Endothelial cell of umbilical vein (primary cell): ENCODE measurements at regions not wholly inside any gene's neighbourhood (a gene's known extent, or its start where the extent isn't known, plus 50 kb on each side); places are given as distances from the start of the nearest gene placed in this dataset.

ENCODE experiments used
- BruUV-seq: library from RNA; stranded (reverse); fragments of 400-500 nt; replicated peaks from 2 replicates; lab custom pipeline; 2021; lab: Mats Ljungman, UMichigan
- CTCF ChIA-PET: fragments of 300-600, 350-600 bp; sonication (Branson Sonifier 250); formaldehyde crosslinking; loops from one replicate; lab custom pipeline; 2021; ENCODE audit warnings: antibody characterized with exemption, inconsistent platforms; lab: Charles Lee
- POLR2A ChIA-PET: fragments of 300-600, 350-600 bp; sonication (Branson Sonifier 250); formaldehyde crosslinking; loops from one replicate; lab custom pipeline; 2021; ENCODE audit warnings: antibody characterized with exemption, inconsistent platforms; lab: Charles Lee
- DNase-seq: peaks from one replicate; pipeline ENCODE4 v3.0.0-alpha.2; 2011; ENCODE audit warnings: low read depth, low spot score
- FAIRE-seq: peaks from 2 replicates; lab custom pipeline; 2011; peaks lifted over from hg19 to GRCh38; lab: Jason Lieb, UNC
- H2AFZ ChIP-seq: 2 replicates; pipeline ENCODE4 v1.6.0; 2012; ENCODE audit warnings: low read depth, low read length, control low read depth, inconsistent platforms
- H3K27ac ChIP-seq: 2 replicates; pipeline ENCODE4 v1.5.1; 2011; ENCODE audit warnings: low read depth, mild to moderate bottlenecking, control low read depth, low read length, moderate library complexity; ENCODE audit not compliant: insufficient read depth
- H3K27me3 ChIP-seq, 2 experiments: 2 replicates each; pipeline versions ENCODE4 v1.6.0 to v1.6.1; 2011; ENCODE audit warnings: low read length in 2 of 2, mixed read lengths in 1 of 2; ENCODE audit not compliant: control insufficient read depth in 2 of 2, insufficient read depth in 2 of 2
- H3K36me3 ChIP-seq, 2 experiments: 2 replicates in 1 of 2; 3 replicates in 1 of 2; pipeline ENCODE4 v1.5.1; 2011; ENCODE audit warnings: low read length in 2 of 2, mild to moderate bottlenecking in 1 of 2, moderate library complexity in 1 of 2; ENCODE audit not compliant: control insufficient read depth in 2 of 2, insufficient read depth in 2 of 2; ENCODE audit errors: extremely low read depth in 1 of 2
- H3K4me1 ChIP-seq: 3 replicates; pipeline ENCODE4 v1.5.1; 2011; ENCODE audit warnings: mild to moderate bottlenecking, low read length; ENCODE audit not compliant: control insufficient read depth, insufficient read depth; ENCODE audit errors: extremely low read depth
- H3K4me2 ChIP-seq: 2 replicates; pipeline ENCODE4 v1.6.1; 2011; ENCODE audit warnings: low read length, control low read depth, mixed read lengths; ENCODE audit not compliant: insufficient read depth
- H3K4me3 ChIP-seq, 3 experiments: fragments of 200-600 bp in 1 of 3; sonication (generic), shearing (Covaris generic) in 1 of 3; replicated peaks in 1 of 3; 2 replicates each; pipeline ENCODE4 v1.5.1; 2011 to 2016; ENCODE audit warnings: control low read depth in 3 of 3, low read length in 3 of 3, mild to moderate bottlenecking in 2 of 3, inconsistent platforms in 1 of 3, low read depth in 1 of 3, moderate library complexity in 1 of 3; ENCODE audit not compliant: insufficient read depth in 1 of 3
- H3K79me2 ChIP-seq: 2 replicates; pipeline ENCODE4 v1.6.0; 2012; ENCODE audit warnings: low read length, inconsistent platforms; ENCODE audit not compliant: control insufficient read depth, insufficient read depth
- H3K9ac ChIP-seq: replicated peaks from 2 replicates; pipeline ENCODE3; 2011; ENCODE audit warnings: low read length, control low read depth; ENCODE audit not compliant: insufficient read depth; ENCODE audit errors: extremely low read depth
- H3K9me1 ChIP-seq: replicated peaks from 3 replicates; pipeline ENCODE4 v1.6.0; 2011; ENCODE audit warnings: mild to moderate bottlenecking, low read length; ENCODE audit not compliant: control insufficient read depth, insufficient read depth; ENCODE audit errors: extremely low read depth
- H3K9me3 ChIP-seq: replicated peaks from 2 replicates; pipeline ENCODE4 v1.5.1; 2012; ENCODE audit warnings: low read length, inconsistent platforms; ENCODE audit not compliant: control insufficient read depth, insufficient read depth
- H4K20me1 ChIP-seq: replicated peaks from 2 replicates; pipeline ENCODE3; 2011; ENCODE audit warnings: mild to moderate bottlenecking, low read length; ENCODE audit not compliant: control insufficient read depth, insufficient read depth; ENCODE audit errors: extremely low read depth
- EZH2 ChIP-seq: IDR thresholded peaks from 2 replicates; pipeline ENCODE4 v1.6.1; 2012; ENCODE audit warnings: borderline replicate concordance, low read depth, mild to moderate bottlenecking, moderate library complexity, low read length, inconsistent platforms; ENCODE audit not compliant: severe bottlenecking
- FOS ChIP-seq: IDR thresholded peaks from 2 replicates; pipeline ENCODE4 v1.6.1; 2011; ENCODE audit warnings: mild to moderate bottlenecking, low read length, moderate library complexity, borderline replicate concordance; ENCODE audit not compliant: insufficient read depth
- GATA2 ChIP-seq: IDR thresholded peaks from 2 replicates; pipeline ENCODE4 v1.7.0; 2011; ENCODE audit warnings: low read depth, mild to moderate bottlenecking, moderate library complexity, mixed read lengths, low read length; ENCODE audit not compliant: insufficient read length, insufficient read depth
- JUN ChIP-seq: IDR thresholded peaks from 2 replicates; pipeline ENCODE4 v1.6.1; 2011; ENCODE audit warnings: borderline replicate concordance, low read depth; ENCODE audit not compliant: insufficient read length, insufficient read depth
- MYC ChIP-seq: IDR thresholded peaks from one replicate; pipeline ENCODE4 v1.6.1; 2011; ENCODE audit warnings: mild to moderate bottlenecking, low read depth, low read length
- POLR2A ChIP-seq: IDR thresholded peaks from 2 replicates; pipeline ENCODE4 v1.6.1; 2012; ENCODE audit warnings: low read depth, mild to moderate bottlenecking, control low read depth, low read length
- POLR2AphosphoS5 ChIP-seq: IDR thresholded peaks from 2 replicates; pipeline ENCODE4 v1.6.1; 2012; ENCODE audit warnings: low read depth, mild to moderate bottlenecking, control low read depth, low read length, moderate library complexity; ENCODE audit not compliant: insufficient read depth
- dilution Hi-C: fragments of 300-500 bp; cut with MboI; formaldehyde crosslinking; loops from one replicate; pipeline ENCODE4 v1.15.0; 2019; ENCODE audit warnings: low sequenced_read_pairs; ENCODE audit not compliant: extremely low pct_ligation_motif_present
- intact Hi-C: fragments of 100-400 bp; cut with micrococcal nuclease; formaldehyde crosslinking; loops from one replicate; pipeline ENCODE4 v1.10.0; 2022
- TF ChIP-seq, protein P1 (sequence below): IDR thresholded peaks from 2 replicates; pipeline ENCODE4 v1.6.1; 2011; ENCODE audit not compliant: insufficient read depth, insufficient read length
- TF ChIP-seq, protein P2 (sequence below), 2 donors: IDR thresholded peaks; 1 replicate in 1 of 2; 2 replicates in 1 of 2; pipeline ENCODE4 v1.5.1; 2011; ENCODE audit warnings: low read length in 2 of 2, mild to moderate bottlenecking in 2 of 2, moderate library complexity in 2 of 2, control low read depth in 1 of 2, inconsistent platforms in 1 of 2, low read depth in 1 of 2; ENCODE audit not compliant: insufficient read depth in 1 of 2; ENCODE audit errors: extremely low read depth in 1 of 2

DNA sequence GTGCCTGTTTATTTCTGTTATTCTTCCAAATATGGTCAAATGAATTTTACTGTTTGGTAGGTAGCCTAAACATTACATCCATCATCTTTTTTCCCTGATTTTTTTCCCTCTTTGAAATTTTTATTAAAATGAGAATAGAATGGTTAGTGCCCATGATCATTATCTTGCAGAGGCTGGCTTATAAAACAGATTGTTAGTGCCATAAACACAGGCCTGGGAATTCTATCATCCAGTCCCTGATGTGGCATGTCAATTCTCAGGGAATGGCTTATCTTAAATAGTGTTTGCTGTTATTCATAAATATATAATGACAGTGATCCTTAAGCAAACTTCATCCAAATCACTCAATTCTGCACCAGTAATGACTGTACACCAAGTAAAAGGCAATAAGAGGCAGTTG, 207.3 kb downstream of the TUSC7 start:
- ChIA-PET POLR2A (no interaction called here), CTCF (no interaction called here)
- no TSS peak for BruUV-seq
- Histone ChIP-seq H2AFZ (no peak overlapping the region), H3K27ac (no peak overlapping the region), H3K4me2 (no peak overlapping the region), H3K9ac (no peak overlapping the region), H3K9me3 (no peaks in the 10 kb centered on the region), H3K4me3 (no peak overlapping the region), H3K36me3 (no peaks in the 10 kb centered on the region), H3K4me1 (peaks cover 4% of the 10 kb centered on the region), H3K27me3 (peaks cover 0 to 2% of the 10 kb centered on the region in 2 experiments), H3K79me2 (no peaks in the 10 kb centered on the region), H3K9me1 (no peaks in the 10 kb centered on the region), H4K20me1 (no peaks in the 10 kb centered on the region)
- no peak for DNase-seq
- TF ChIP-seq EZH2 (no peak), POLR2AphosphoS5 (no peak), JUN (no peak), POLR2A (no peak), GATA2 (no peak)
- intact Hi-C loops: no loop called here
- FAIRE-seq: no peak
- dilution Hi-C loops: no loop called here

DNA sequence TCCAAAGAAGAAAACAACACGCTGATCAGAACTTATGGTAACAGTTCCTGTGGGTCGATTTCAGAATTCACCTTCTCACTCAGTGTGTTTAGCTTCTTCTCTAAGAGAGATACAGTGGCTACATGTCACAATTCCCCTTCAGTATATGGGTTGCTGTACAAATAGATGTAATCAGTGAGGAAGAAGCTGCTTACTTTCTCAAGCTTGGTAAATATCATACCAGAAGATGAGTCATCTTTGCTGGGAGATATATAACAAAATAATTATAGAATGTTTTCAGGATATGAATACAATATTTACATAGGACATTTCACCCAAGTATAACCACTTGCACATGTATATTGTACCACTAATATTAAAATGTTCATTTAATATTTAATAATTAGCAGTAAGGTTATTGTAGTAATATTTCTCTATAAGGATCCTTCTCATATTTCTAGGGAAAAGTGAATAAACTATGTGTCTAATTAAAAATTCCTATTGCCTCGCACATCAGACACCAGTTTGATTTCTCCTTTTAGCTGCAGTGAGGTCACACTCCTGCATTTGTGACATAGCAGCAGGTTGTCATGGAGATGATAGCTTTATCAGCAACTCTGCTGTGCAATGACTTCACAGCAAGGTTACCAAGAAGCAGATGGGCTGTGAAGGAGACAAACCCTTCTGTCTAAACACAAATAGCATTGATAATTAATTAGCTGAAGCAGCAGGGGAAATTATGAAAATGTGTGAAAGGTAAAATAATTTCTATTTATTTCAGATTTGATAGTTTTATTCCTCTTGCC, 211.4 kb downstream of the TUSC7 start:
- no peaks in the 10 kb centered on the region for H3K9me1 ChIP-seq
- H3K9me3 ChIP-seq: no peaks in the 10 kb centered on the region
- intact Hi-C loops (no loop called here), dilution Hi-C loops (no loop called here)
- no peak overlapping the region for H3K27ac ChIP-seq
- ChIA-PET CTCF (interaction anchor here (0.6 to 1.3 kb wide), 3 partner anchors 8 to 150 kb away, joined by 3 to 4 read pairs (median 3); no protein-coding TSS in a partner anchor), POLR2A (no interaction called here)
- no peak overlapping the region for H3K9ac ChIP-seq
- no peak overlapping the region for H3K4me3 ChIP-seq
- peaks cover 4% of the 10 kb centered on the region for H3K4me1 ChIP-seq
- H3K27me3 ChIP-seq: no peaks in the 10 kb centered on the region
- no TSS peak for BruUV-seq
- peak overlapping the region; percentile 19 for H2AFZ ChIP-seq
- peak overlapping the region; percentile 23 for H3K4me2 ChIP-seq
- H4K20me1 ChIP-seq: no peaks in the 10 kb centered on the region
- FAIRE-seq (no peak), DNase-seq (peak; percentile 24)
- TF ChIP-seq EZH2 (no peak), GATA2 (no peak), JUN (peak; percentile 40), MYC (no peak), POLR2A (no peak), POLR2AphosphoS5 (no peak), FOS (peak; percentile 72)
- TF ChIP-seq, protein P1, sequence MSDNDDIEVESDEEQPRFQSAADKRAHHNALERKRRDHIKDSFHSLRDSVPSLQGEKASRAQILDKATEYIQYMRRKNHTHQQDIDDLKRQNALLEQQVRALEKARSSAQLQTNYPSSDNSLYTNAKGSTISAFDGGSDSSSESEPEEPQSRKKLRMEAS: no peak
- TF ChIP-seq, protein P2, sequence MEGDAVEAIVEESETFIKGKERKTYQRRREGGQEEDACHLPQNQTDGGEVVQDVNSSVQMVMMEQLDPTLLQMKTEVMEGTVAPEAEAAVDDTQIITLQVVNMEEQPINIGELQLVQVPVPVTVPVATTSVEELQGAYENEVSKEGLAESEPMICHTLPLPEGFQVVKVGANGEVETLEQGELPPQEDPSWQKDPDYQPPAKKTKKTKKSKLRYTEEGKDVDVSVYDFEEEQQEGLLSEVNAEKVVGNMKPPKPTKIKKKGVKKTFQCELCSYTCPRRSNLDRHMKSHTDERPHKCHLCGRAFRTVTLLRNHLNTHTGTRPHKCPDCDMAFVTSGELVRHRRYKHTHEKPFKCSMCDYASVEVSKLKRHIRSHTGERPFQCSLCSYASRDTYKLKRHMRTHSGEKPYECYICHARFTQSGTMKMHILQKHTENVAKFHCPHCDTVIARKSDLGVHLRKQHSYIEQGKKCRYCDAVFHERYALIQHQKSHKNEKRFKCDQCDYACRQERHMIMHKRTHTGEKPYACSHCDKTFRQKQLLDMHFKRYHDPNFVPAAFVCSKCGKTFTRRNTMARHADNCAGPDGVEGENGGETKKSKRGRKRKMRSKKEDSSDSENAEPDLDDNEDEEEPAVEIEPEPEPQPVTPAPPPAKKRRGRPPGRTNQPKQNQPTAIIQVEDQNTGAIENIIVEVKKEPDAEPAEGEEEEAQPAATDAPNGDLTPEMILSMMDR (IDR thresholded peaks at IDR 0.05; ENCODE audit: extremely low read depth in 1 of 2, insufficient read depth in 1 of 2, low read depth in 1 of 2, low read length in 2 of 2): no peak
- no peaks in the 10 kb centered on the region for H3K79me2 ChIP-seq
- no peaks in the 10 kb centered on the region for H3K36me3 ChIP-seq
